Heart left ventricle (tissue), 16 donors: ENCODE measurements at regions not wholly inside any gene's neighbourhood (a gene's known extent, or its start where the extent isn't known, plus 50 kb on each side); places are given as distances from the start of the nearest gene placed in this dataset.

ENCODE experiments used
- ATAC-seq, 4 donors: fragments of 200-7000 bp; cut with Tn5 transposase; one replicate each; pipeline ENCODE4 v1.9.1; 2020 to 2022; ENCODE audit warnings: moderate library complexity in 4 of 4, mild to moderate bottlenecking in 3 of 4, moderate number of reproducible peaks in 1 of 4
- DNase-seq, 5 donors: peaks; one replicate each; pipeline ENCODE4 v3.0.0-alpha.2; 2020
- H3K27ac ChIP-seq, 12 donors: fragments of 200-600 bp; sonication (generic) in 4 of 12; one replicate each; pipeline versions ENCODE4 v1.5.0 to v1.8.0; 2016 to 2022; ENCODE audit warnings: mild to moderate bottlenecking in 2 of 12
- H3K27me3 ChIP-seq, 9 donors: fragments of 200-600 bp; sonication (generic) in 2 of 9; one replicate each; pipeline versions ENCODE4 v1.5.1 to v1.8.0; 2016 to 2022; ENCODE audit warnings: mild to moderate bottlenecking in 3 of 9
- H3K36me3 ChIP-seq, 9 donors: fragments of 200-600 bp; sonication (generic) in 2 of 9; one replicate each; pipeline versions ENCODE4 v1.5.0 to v1.8.0; 2018 to 2022; ENCODE audit warnings: mild to moderate bottlenecking in 2 of 9
- H3K4me1 ChIP-seq, 12 donors: fragments of 200-600 bp; sonication (generic) in 4 of 12; one replicate each; pipeline versions ENCODE4 v1.5.0 to v1.8.0; 2016 to 2022; ENCODE audit warnings: mild to moderate bottlenecking in 3 of 12
- H3K4me3 ChIP-seq, 12 donors: fragments of 200-600 bp; sonication (generic) in 4 of 12; one replicate each; pipeline versions ENCODE4 v1.5.0 to v1.8.0; 2017 to 2022; ENCODE audit warnings: mild to moderate bottlenecking in 9 of 12, moderate library complexity in 4 of 12
- H3K9me3 ChIP-seq, 12 donors: fragments of 200-600 bp; sonication (generic) in 4 of 12; one replicate each; pipeline versions ENCODE4 v1.5.0 to v1.8.0; 2016 to 2022; ENCODE audit warnings: mild to moderate bottlenecking in 1 of 12
- POLR2A ChIP-seq, 2 donors: fragments of 450-650 bp; IDR thresholded peaks; one replicate each; pipeline ENCODE4 v1.6.1; 2017; ENCODE audit warnings: antibody characterized with exemption in 2 of 2, mild to moderate bottlenecking in 2 of 2, moderate library complexity in 2 of 2
- WGBS, 4 donors: extraction: QIAGEN DNeasy Blood & Tissue Kit in 2 of 4; methylation state at CpG; one replicate each; pipeline versions ENCODE4 v1.1.5 to v1.1.7; 2013 to 2018; 5-methylcytosine and 5-hydroxymethylcytosine counted together
- intact Hi-C, 10 donors: fragments of 100-400 bp; cut with DNase I; formaldehyde crosslinking; loops; one replicate each; pipeline versions ENCODE4 v1.11.1 to v1.14.2; 2022
- TF ChIP-seq, protein P1 (sequence below), 12 donors: fragments of 200-600 bp; sonication (generic) in 4 of 12; IDR thresholded peaks; one replicate each; pipeline versions ENCODE4 v1.5.0 to v1.8.0; 2018 to 2022; ENCODE audit warnings: antibody characterized with exemption in 12 of 12, mild to moderate bottlenecking in 5 of 12
- donor health status: ischemic (EF 13 %, LVEDD 7.1; RV severe dilation, severe dysfunction).
- donor health status: healthy with polysubstance abuse.
- donor health status: DM: no; HTN: yes; CAD: no.
- donor health status: DM: no; HTN: no; CAD: no.
- donor health status: ischemic (EF 25% LVEDD 6.9; RV normal size, moderate dysfunction).
- donor health status: ischemic (EF 25% LVEDD 5.7; RV mildly dilated, moderate dysfunction).
- donor health status: healthy.
- donor health status: DM: yes; HTN: yes; CAD: no.
- donor health status: ischemic (EF 35%, LVEDD 5.7; RV mildly dilated, moderate dysfunction).
- donor health status: nonischemic (EF 11% LVEDD 7.7; RV severe dilation, severe dysfunction).
- donor health status: DM: yes; HTN: yes; CAD: no.
- donor health status: PGD.
- donor health status: ischemic (EF 29% LVEDD 5.4; RV normal size, mild dysfunction).
- donor health status: nonischemic (EF 23%, LVEDD 6.1; RV moderate dilation, normal function).

DNA sequence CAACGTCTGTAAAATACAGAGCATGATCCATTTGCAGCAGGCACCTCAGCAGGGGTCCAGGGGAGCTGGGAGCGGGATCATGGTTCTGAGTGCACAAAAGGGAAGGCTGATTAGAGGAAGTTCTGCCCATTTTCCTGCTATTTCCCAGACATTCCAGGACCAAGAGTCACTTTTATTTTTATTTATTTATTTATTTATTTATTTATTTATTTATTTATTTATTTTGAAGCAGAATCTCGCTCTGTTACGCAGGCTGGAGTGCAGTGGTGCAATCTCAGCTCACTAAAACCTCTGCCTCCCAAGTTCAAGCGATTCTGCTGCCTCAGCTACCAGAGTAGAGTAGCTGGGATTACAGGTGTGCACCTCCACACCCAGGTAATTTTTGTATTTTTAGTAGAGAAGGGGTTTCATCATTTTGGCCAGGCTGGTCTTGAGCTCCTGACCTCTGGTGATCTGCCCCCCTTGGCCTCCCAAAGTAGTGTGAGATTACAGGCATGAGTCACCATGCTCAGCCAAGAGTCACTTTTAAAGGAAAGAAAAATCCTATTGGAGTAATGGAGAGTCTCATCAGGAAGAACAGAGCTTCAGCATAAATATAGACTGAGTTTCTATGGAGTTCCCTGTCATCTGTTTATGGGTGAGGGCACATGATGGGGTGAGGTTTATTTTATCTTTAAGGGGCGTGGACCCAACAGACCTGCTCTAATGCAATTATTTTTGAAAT is 355.2 kb downstream of the HAPSTR1 start:
- Histone ChIP-seq H3K36me3 (no peaks in the 10 kb centered on the region), H3K27me3 (no peaks in the 10 kb centered on the region), H3K27ac (peak overlapping the region; percentile 19 to 83 (median 65)), H3K4me3 (no peak overlapping the region), H3K9me3 (peaks cover 0 to 16% (median 0%) of the 10 kb centered on the region in 12 donors), H3K4me1 (peaks cover 0 to 10% (median 0%) of the 10 kb centered on the region in 12 donors)
- intact Hi-C loops: loop anchor here in 3 of 10 donors (1.0 to 5.0 kb wide), 4 partner anchors 41 to 81 kb away; no protein-coding TSS in a partner anchor
- peak in 2 of 5 donors; percentile 26 to 46 for DNase-seq
- peak; percentile 84 to 88 (median 86) for ATAC-seq
- 67 to 76% (median 71%) methylated on average over 6 of the region's 6 CpGs for WGBS, 4 donors
- TF ChIP-seq POLR2A (IDR thresholded peaks at IDR 0.05): no peak
- TF ChIP-seq, protein P1, sequence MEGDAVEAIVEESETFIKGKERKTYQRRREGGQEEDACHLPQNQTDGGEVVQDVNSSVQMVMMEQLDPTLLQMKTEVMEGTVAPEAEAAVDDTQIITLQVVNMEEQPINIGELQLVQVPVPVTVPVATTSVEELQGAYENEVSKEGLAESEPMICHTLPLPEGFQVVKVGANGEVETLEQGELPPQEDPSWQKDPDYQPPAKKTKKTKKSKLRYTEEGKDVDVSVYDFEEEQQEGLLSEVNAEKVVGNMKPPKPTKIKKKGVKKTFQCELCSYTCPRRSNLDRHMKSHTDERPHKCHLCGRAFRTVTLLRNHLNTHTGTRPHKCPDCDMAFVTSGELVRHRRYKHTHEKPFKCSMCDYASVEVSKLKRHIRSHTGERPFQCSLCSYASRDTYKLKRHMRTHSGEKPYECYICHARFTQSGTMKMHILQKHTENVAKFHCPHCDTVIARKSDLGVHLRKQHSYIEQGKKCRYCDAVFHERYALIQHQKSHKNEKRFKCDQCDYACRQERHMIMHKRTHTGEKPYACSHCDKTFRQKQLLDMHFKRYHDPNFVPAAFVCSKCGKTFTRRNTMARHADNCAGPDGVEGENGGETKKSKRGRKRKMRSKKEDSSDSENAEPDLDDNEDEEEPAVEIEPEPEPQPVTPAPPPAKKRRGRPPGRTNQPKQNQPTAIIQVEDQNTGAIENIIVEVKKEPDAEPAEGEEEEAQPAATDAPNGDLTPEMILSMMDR (IDR thresholded peaks at IDR 0.05): no peak

- peak; percentile 70 to 86 (median 78) for DNase-seq
- WGBS, 4 donors: 8 to 32% (median 19%) methylated on average over 2 of the region's 2 CpGs
- Histone ChIP-seq H3K9me3 (peaks cover 0 to 16% (median 0%) of the 10 kb centered on the region in 12 donors), H3K27ac (peak overlapping the region; percentile 41 to 83 (median 65)), H3K27me3 (no peaks in the 10 kb centered on the region), H3K36me3 (no peaks in the 10 kb centered on the region), H3K4me1 (peaks cover 0 to 10% (median 0%) of the 10 kb centered on the region in 12 donors), H3K4me3 (no peak overlapping the region)
- intact Hi-C loops: loop anchor here in 3 of 10 donors (1.0 to 5.0 kb wide), 4 partner anchors 40 to 82 kb away; no protein-coding TSS in a partner anchor
- peak; percentile 91 to 95 (median 93) for ATAC-seq
- TF ChIP-seq, protein P1 (IDR thresholded peaks at IDR 0.05): no peak
- no peak for TF ChIP-seq POLR2A (IDR thresholded peaks at IDR 0.05)
Measured at GRCh38 chr16:9447195-9447551, 355.7 kb downstream of the HAPSTR1 start.

- no peaks in the 10 kb centered on the region for H3K27me3 ChIP-seq
- intact Hi-C loops: loop anchor here in 4 of 10 donors (1.0 to 5.0 kb wide), 4 partner anchors 40 to 82 kb away; no protein-coding TSS in a partner anchor
- peak overlapping the region; percentile 41 to 83 (median 65) for H3K27ac ChIP-seq
- H3K36me3 ChIP-seq: no peaks in the 10 kb centered on the region
- H3K4me1 ChIP-seq: peaks cover 0 to 10% (median 0%) of the 10 kb centered on the region in 12 donors
- 50 to 88% (median 57%) methylated on average over 4 of the region's 4 CpGs for WGBS, 4 donors
- H3K9me3 ChIP-seq: peaks cover 0 to 16% (median 0%) of the 10 kb centered on the region in 12 donors
- ATAC-seq (peak in 3 of 4 donors; percentile 37 to 78 (median 54)), DNase-seq (peak in 2 of 5 donors; percentile 36 to 43)
- TF ChIP-seq POLR2A (IDR thresholded peaks at IDR 0.05): no peak
- TF ChIP-seq, protein P1 (IDR thresholded peaks at IDR 0.05): no peak
- no peak overlapping the region for H3K4me3 ChIP-seq
Measured at GRCh38 chr16:9447699-9448098, 356.3 kb downstream of the HAPSTR1 start.

- 90 to 94% (median 92%) methylated on average over 3 of the region's 3 CpGs for WGBS, 4 donors
- TF ChIP-seq POLR2A (IDR thresholded peaks at IDR 0.05): no peak
- intact Hi-C loops: loop anchor here in 3 of 10 donors (2.0 to 5.0 kb wide), 3 partner anchors 38 to 79 kb away; no protein-coding TSS in a partner anchor
- Histone ChIP-seq H3K4me3 (no peak overlapping the region), H3K27ac (no peak overlapping the region), H3K36me3 (no peaks in the 10 kb centered on the region), H3K27me3 (no peaks in the 10 kb centered on the region), H3K9me3 (peaks cover 0 to 17% (median 0%) of the 10 kb centered on the region in 12 donors), H3K4me1 (peaks cover 0 to 10% (median 0%) of the 10 kb centered on the region in 12 donors)
- DNase-seq (no peak), ATAC-seq (no peak)
Measured at GRCh38 chr16:9449597-9449996, 358.2 kb downstream of the HAPSTR1 start.
